HepG2 (cell line): ENCODE measurements at regions not wholly inside any gene's neighbourhood (a gene's known extent, or its start where the extent isn't known, plus 50 kb on each side); places are given as distances from the start of the nearest gene placed in this dataset.

Source experiments
- ATAC-seq: fragments of 200-7000 bp; cut with Tn5 transposase; 3 replicates; pipeline ENCODE4 v1.9.1; 2020; ENCODE audit warnings: mild to moderate bottlenecking, moderate library complexity
- BruUV-seq: library from RNA; stranded (reverse); fragments of 400-500 nt; replicated peaks from 2 replicates; lab custom pipeline; 2021; lab: Mats Ljungman, UMichigan
- CTCF ChIA-PET: fragments of 300-600 bp; formaldehyde crosslinking; extraction: SDS; loops from one replicate; lab custom pipeline; 2021; ENCODE audit warnings: low total read pairs, inconsistent platforms, low intra/inter-chr PET ratio; lab: Yijun Ruan, JAX
- POLR2A ChIA-PET: fragments of 350-600 bp; sonication (Branson Sonifier 250); formaldehyde crosslinking; loops from one replicate; lab custom pipeline; 2020; ENCODE audit warnings: antibody characterized with exemption, inconsistent platforms; lab: Yijun Ruan, JAX
- DNase-seq: peaks from one replicate; pipeline ENCODE4 v3.0.0-alpha.2; 2015; ENCODE audit warnings: low spot score
- FAIRE-seq: peaks from 3 replicates; lab custom pipeline; 2011; peaks lifted over from hg19 to GRCh38; lab: Jason Lieb, UNC
- H2AFZ ChIP-seq: one replicate; pipeline ENCODE4 v1.6.1; 2011; ENCODE audit warnings: low read length, inconsistent platforms
- H3K27ac ChIP-seq: fragments of 300-600 bp; 3 replicates; pipeline ENCODE4 v1.8.0; 2011; ENCODE audit warnings: mixed run types, mild to moderate bottlenecking, mixed read lengths, low read length, inconsistent platforms; ENCODE audit not compliant: insufficient read depth; ENCODE audit errors: extremely low read length
- H3K27me3 ChIP-seq, 2 experiments: fragments of 200-600 bp in 1 of 2; 2 replicates in 1 of 2; 3 replicates in 1 of 2; pipeline versions ENCODE4 v1.6.0 to v1.8.0; 2011; ENCODE audit warnings: low read length in 2 of 2, mild to moderate bottlenecking in 2 of 2, moderate library complexity in 2 of 2, inconsistent platforms in 1 of 2; ENCODE audit not compliant: insufficient read depth in 2 of 2, control insufficient read depth in 1 of 2
- H3K36me3 ChIP-seq, 2 experiments: fragments of 200-600 bp in 1 of 2; replicated peaks in 1 of 2; 2 replicates in 1 of 2; 3 replicates in 1 of 2; pipeline versions ENCODE4 v1.5.1 to v1.8.0; 2011; ENCODE audit warnings: low read length in 2 of 2, inconsistent platforms in 1 of 2; ENCODE audit not compliant: insufficient read depth in 2 of 2, control insufficient read depth in 1 of 2
- H3K4me1 ChIP-seq: 2 replicates; pipeline ENCODE4 v1.5.1; 2012; ENCODE audit warnings: low read length, inconsistent platforms; ENCODE audit not compliant: insufficient read depth
- H3K4me2 ChIP-seq: 2 replicates; pipeline ENCODE4 v1.6.0; 2011; ENCODE audit warnings: low read depth, low read length, inconsistent platforms
- H3K4me3 ChIP-seq, 3 experiments: fragments of 200-600 bp in 1 of 3; sonication (generic), shearing (Covaris generic) in 1 of 3; replicated peaks in 1 of 3; 2 replicates each; pipeline ENCODE4 v1.5.1; 2011 to 2016; ENCODE audit warnings: low read length in 3 of 3, inconsistent platforms in 2 of 3, low read depth in 2 of 3, mild to moderate bottlenecking in 2 of 3, control low read depth in 1 of 3, mixed read lengths in 1 of 3; ENCODE audit not compliant: insufficient read depth in 1 of 3
- H3K79me2 ChIP-seq: one replicate; pipeline ENCODE4 v1.6.1; 2011; ENCODE audit warnings: low read length, inconsistent platforms; ENCODE audit not compliant: insufficient read depth
- H3K9ac ChIP-seq: 2 replicates; pipeline ENCODE4 v1.6.0; 2011; ENCODE audit warnings: mild to moderate bottlenecking, low read depth, low read length, inconsistent platforms; ENCODE audit not compliant: insufficient read depth
- H3K9me3 ChIP-seq: 2 replicates; pipeline ENCODE4 v1.5.1; 2012; ENCODE audit warnings: mild to moderate bottlenecking, low read length
- H4K20me1 ChIP-seq: 2 replicates; pipeline ENCODE4 v1.6.0; 2011; ENCODE audit warnings: inconsistent platforms, mild to moderate bottlenecking, low read length, moderate library complexity; ENCODE audit not compliant: insufficient read depth
- CCDC6 ChIP-seq: sonication (generic); formaldehyde crosslinking; IDR thresholded peaks from 2 replicates; pipeline ENCODE4 v1.8.1; 2022; ENCODE audit warnings: mild to moderate bottlenecking, missing genetic modification reagents, moderate library complexity
- FUBP1 ChIP-seq: sonication (generic); formaldehyde crosslinking; IDR thresholded peaks from 2 replicates; pipeline ENCODE4 v1.5.1; 2020; ENCODE audit warnings: missing genetic modification reagents, mild to moderate bottlenecking, borderline replicate concordance
- KAT2B ChIP-seq: fragments of 150-350 bp; IDR thresholded peaks from 2 replicates; pipeline ENCODE4 v1.6.1; 2014; ENCODE audit warnings: low read depth, low read length, borderline replicate concordance
- NFIB ChIP-seq: sonication (generic); formaldehyde crosslinking; IDR thresholded peaks from 2 replicates; pipeline ENCODE4 v1.9.0; 2021; ENCODE audit warnings: missing genetic modification reagents, mild to moderate bottlenecking, borderline replicate concordance
- NFRKB ChIP-seq: fragments of 450-650 bp; IDR thresholded peaks from 2 replicates; pipeline ENCODE4 v1.6.1; 2017
- NR1H2 ChIP-seq: sonication (generic); formaldehyde crosslinking; IDR thresholded peaks from 2 replicates; pipeline ENCODE4 v1.8.1; 2022; ENCODE audit warnings: low read depth, missing genetic modification reagents, borderline replicate concordance
- RFX5 ChIP-seq: IDR thresholded peaks from 2 replicates; pipeline ENCODE4 v1.6.1; 2011; ENCODE audit warnings: low read depth, low read length, improper control_type of control experiment
- RXRB ChIP-seq: IDR thresholded peaks from 2 replicates; pipeline ENCODE4 v1.6.1; 2016; ENCODE audit warnings: borderline replicate concordance, missing genetic modification reagents, missing compliant biosample characterization
- SMARCC2 ChIP-seq: fragments of 450-650 bp; IDR thresholded peaks from 2 replicates; pipeline ENCODE4 v1.6.1; 2017; ENCODE audit warnings: antibody characterized with exemption, mild to moderate bottlenecking
- SMYD3 ChIP-seq: sonication (generic); formaldehyde crosslinking; IDR thresholded peaks from 2 replicates; pipeline ENCODE4 v1.8.1; 2023; ENCODE audit warnings: mild to moderate bottlenecking, missing genetic modification reagents
- ZBTB21 ChIP-seq: sonication (generic); formaldehyde crosslinking; IDR thresholded peaks from 2 replicates; pipeline ENCODE4 v1.4.0; 2020; ENCODE audit warnings: missing genetic modification reagents
- ZBTB4 ChIP-seq: sonication (generic); formaldehyde crosslinking; IDR thresholded peaks from 2 replicates; pipeline ENCODE4 v1.4.0; 2020; ENCODE audit warnings: missing genetic modification reagents, mild to moderate bottlenecking, borderline replicate concordance
- ZKSCAN1 ChIP-seq: fragments of 150-350 bp; IDR thresholded peaks from 2 replicates; pipeline ENCODE4 v1.6.1; 2014; ENCODE audit warnings: low read length
- ZNF230 ChIP-seq: sonication (generic); formaldehyde crosslinking; IDR thresholded peaks from 2 replicates; pipeline ENCODE4 v1.4.0; 2020; ENCODE audit warnings: mild to moderate bottlenecking, missing genetic modification reagents
- ZNF451 ChIP-seq: sonication (generic); formaldehyde crosslinking; IDR thresholded peaks from 2 replicates; pipeline ENCODE4 v1.5.0; 2020; ENCODE audit warnings: mild to moderate bottlenecking, missing genetic modification reagents
- ZNF513 ChIP-seq: sonication (generic); formaldehyde crosslinking; conservative IDR thresholded peaks from 2 replicates; pipeline ENCODE4 v1.5.0; 2020; ENCODE audit warnings: missing genetic modification reagents
- ZUFSP ChIP-seq: sonication (generic); formaldehyde crosslinking; IDR thresholded peaks from 2 replicates; pipeline ENCODE4 v1.9.0; 2021; ENCODE audit warnings: missing genetic modification reagents, mild to moderate bottlenecking, borderline replicate concordance
- WGBS: methylation state at CpG from one replicate; pipeline ENCODE4 v1.1.6; 2017; ENCODE audit warnings: low lambda C conversion rate; 5-methylcytosine and 5-hydroxymethylcytosine counted together
- in situ Hi-C: cut with HindIII; loops from 2 replicates; pipeline ENCODE4 v1.10.0; 2017; ENCODE audit warnings: low pct_unique_long_range_greater_than_20kb; ENCODE audit not compliant: extremely low pct_ligation_motif_present
- intact Hi-C: fragments of 100-400 bp; cut with micrococcal nuclease; formaldehyde crosslinking; loops from one replicate; pipeline ENCODE4 v1.10.0; 2022; ENCODE audit not compliant: unreplicated experiment

GRCh38 chr21:27421654-27422053, 454.8 kb upstream of the ADAMTS5 start (continued):
- TF ChIP-seq ZNF513 (CRISPR knock-in tag), result no peak
- TF ChIP-seq FUBP1 (CRISPR knock-in tag), result no peak
- TF ChIP-seq ZNF230 (CRISPR knock-in tag), result no peak
- no peak for TF ChIP-seq SMARCC2
- no peak for TF ChIP-seq ZKSCAN1
- no peak for TF ChIP-seq RXRB
- TF ChIP-seq, all 625 proteins: peak for 0

- BruUV-seq, result no TSS peak
- H3K79me2 ChIP-seq, result no peaks in the 10 kb centered on the region
- no peak overlapping the region for H2AFZ ChIP-seq
- ChIA-PET CTCF (no interaction called here), POLR2A (no interaction called here)
- no peak overlapping the region for H3K9ac ChIP-seq
- H3K27me3 ChIP-seq, result no peaks in the 10 kb centered on the region
- no peak overlapping the region for H3K4me2 ChIP-seq
- intact Hi-C loops, result no loop called here
- no peak overlapping the region for H3K4me3 ChIP-seq
- H3K36me3 ChIP-seq, result no peaks in the 10 kb centered on the region
- in situ Hi-C loops, result no loop called here
- 18% methylated on average over 3 of the region's 3 CpGs for WGBS
- ATAC-seq (no peak), FAIRE-seq (no peak), DNase-seq (no peak)
- TF ChIP-seq ZBTB21 (CRISPR knock-in tag) (no peak), CCDC6 (CRISPR knock-in tag) (no peak), NFRKB (no peak), KAT2B (no peak), ZBTB4 (no peak), SMYD3 (CRISPR knock-in tag) (no peak), RFX5 (no peak), ZNF451 (CRISPR knock-in tag) (no peak), ZUFSP (CRISPR knock-in tag) (no peak), NFIB (no peak), NR1H2 (CRISPR knock-in tag) (no peak)
- peaks cover 82% of the 10 kb centered on the region for H3K9me3 ChIP-seq
- H3K4me1 ChIP-seq, result no peaks in the 10 kb centered on the region
- H3K27ac ChIP-seq, result no peak overlapping the region
- no peaks in the 10 kb centered on the region for H4K20me1 ChIP-seq
Observed at GRCh38 chr21:27419153-27419552, 452.3 kb upstream of the ADAMTS5 start.
